ENCODE measurements at regions not wholly inside any gene's neighbourhood (a gene's known extent, or its start where the extent isn't known, plus 50 kb on each side); places are given as distances from the start of the nearest gene placed in this dataset.
"Not testable (repeated sequence)": the region's sequence is repeated elsewhere in the genome, so short reads cannot be mapped to it uniquely, and the experiment has no call there.

GRCh38 chr9:17075146-17075757 is 59.6 kb upstream of the CNTLN start:
- no peak for TF ChIP-seq CTCF (IDR thresholded peaks at IDR 0.05)
- Mint-ChIP-seq H3K27ac (peak overlapping the region; percentile 53), H3K9me3 (peaks cover 17% of the 10 kb centered on the region), H3K4me1 (peaks cover 18% of the 10 kb centered on the region), H3K36me3 (ENCODE audit: low read depth) (peaks cover 6% of the 10 kb centered on the region), H3K27me3 (ENCODE audit: low read depth, poor library complexity) (peaks cover 3% of the 10 kb centered on the region), H3K4me3 (no peak overlapping the region)
- no peak for DNase-seq

GRCh38 chr9:17072563-17072962 is 62.3 kb upstream of the CNTLN start:
- peaks cover 18% of the 10 kb centered on the region for H3K4me1 Mint-ChIP-seq
- H3K27me3 Mint-ChIP-seq (ENCODE audit: low read depth, poor library complexity); H3K4me3 Mint-ChIP-seq; H3K36me3 Mint-ChIP-seq (ENCODE audit: low read depth); DNase-seq; H3K27ac Mint-ChIP-seq: not testable (repeated sequence)
- peaks cover 17% of the 10 kb centered on the region for H3K9me3 Mint-ChIP-seq

- Mint-ChIP-seq H3K36me3 (ENCODE audit: low read depth) (peaks cover 3% of the 10 kb centered on the region), H3K27ac (no peak overlapping the region), H3K4me1 (peaks cover 1% of the 10 kb centered on the region), H3K9me3 (peaks cover 14% of the 10 kb centered on the region), H3K4me3 (no peak overlapping the region), H3K27me3 (ENCODE audit: low read depth, poor library complexity) (no peaks in the 10 kb centered on the region)
- no peak for TF ChIP-seq CTCF (IDR thresholded peaks at IDR 0.05)
- no peak for DNase-seq
Measured at GRCh38 chr9:17068671-17069070, 66.2 kb upstream of the CNTLN start.

- no peak for TF ChIP-seq CTCF (IDR thresholded peaks at IDR 0.05)
- Mint-ChIP-seq H3K36me3 (ENCODE audit: low read depth) (no peaks in the 10 kb centered on the region), H3K27me3 (ENCODE audit: low read depth, poor library complexity) (no peaks in the 10 kb centered on the region), H3K27ac (no peak overlapping the region), H3K9me3 (no peaks in the 10 kb centered on the region), H3K4me1 (no peaks in the 10 kb centered on the region), H3K4me3 (no peak overlapping the region)
- no peak for DNase-seq
Measured at GRCh38 chr9:17065062-17065461, 69.8 kb upstream of the CNTLN start.

GRCh38 chr9:17064558-17064957 is 70.3 kb upstream of the CNTLN start:
- no peak for TF ChIP-seq CTCF (IDR thresholded peaks at IDR 0.05)
- no peak for DNase-seq
- H3K4me1 Mint-ChIP-seq: no peaks in the 10 kb centered on the region
- H3K4me3 Mint-ChIP-seq: no peak overlapping the region
- no peaks in the 10 kb centered on the region for H3K36me3 Mint-ChIP-seq (ENCODE audit: low read depth)
- no peaks in the 10 kb centered on the region for H3K9me3 Mint-ChIP-seq
- no peak overlapping the region for H3K27ac Mint-ChIP-seq
- H3K27me3 Mint-ChIP-seq (ENCODE audit: low read depth, poor library complexity): no peaks in the 10 kb centered on the region

GRCh38 chr9:17063535-17064135 is 71.2 kb upstream of the CNTLN start:
- Mint-ChIP-seq H3K36me3 (ENCODE audit: low read depth) (no peaks in the 10 kb centered on the region), H3K27me3 (ENCODE audit: low read depth, poor library complexity) (no peaks in the 10 kb centered on the region), H3K27ac (no peak overlapping the region), H3K9me3 (no peaks in the 10 kb centered on the region), H3K4me1 (no peaks in the 10 kb centered on the region), H3K4me3 (no peak overlapping the region)
- peak; percentile 86 for TF ChIP-seq CTCF (IDR thresholded peaks at IDR 0.05)
- peak; percentile 37 for DNase-seq
